Caco-2 (cell line): ENCODE measurements at regions not wholly inside any gene's neighbourhood (a gene's known extent, or its start where the extent isn't known, plus 50 kb on each side); places are given as distances from the start of the nearest gene placed in this dataset.

ENCODE experiments used
- BruUV-seq: library from RNA; stranded (reverse); fragments of 400-500 nt; replicated peaks from 2 replicates; lab custom pipeline; 2021; lab: Mats Ljungman, UMichigan
- CTCF ChIA-PET: fragments of 300-600 bp; sonication (Branson Sonifier 250); formaldehyde crosslinking; loops from one replicate; lab custom pipeline; 2022; ENCODE audit warnings: antibody characterized with exemption; lab: Charles Lee
- POLR2A ChIA-PET: fragments of 300-600 bp; sonication (Branson Sonifier 250); formaldehyde crosslinking; loops from one replicate; lab custom pipeline; 2022; ENCODE audit warnings: antibody characterized with exemption; lab: Charles Lee
- DNase-seq, 2 experiments: peaks; one replicate each; pipeline versions ENCODE4 v3.0.0 to v3.0.0-alpha.2; 2020 to 2022
- H3K27me3 ChIP-seq: replicated peaks from 2 replicates; pipeline ENCODE4 v1.6.0; 2011; ENCODE audit warnings: low read length; ENCODE audit not compliant: control insufficient read depth, insufficient read depth
- H3K36me3 ChIP-seq: 2 replicates; pipeline ENCODE4 v1.5.1; 2011; ENCODE audit warnings: low read length; ENCODE audit not compliant: control insufficient read depth, insufficient read depth
- H3K4me1 ChIP-seq: fragments of 250-450 bp; sonication (Bioruptor Pico); 2 replicates; pipeline ENCODE4 v1.5.1; 2020; ENCODE audit warnings: mild to moderate bottlenecking
- H3K4me3 ChIP-seq: 2 replicates; pipeline ENCODE4 v1.5.1; 2011; ENCODE audit warnings: low read depth, mild to moderate bottlenecking, control low read depth, low read length
- H3K9me3 ChIP-seq: fragments of 250-450 bp; sonication (Bioruptor Pico); 2 replicates; pipeline ENCODE4 v1.5.1; 2020; ENCODE audit warnings: mild to moderate bottlenecking, moderate library complexity
- H3K27ac Mint-ChIP-seq: one replicate; pipeline ENCODE4 v1.8.0; 2022; ENCODE audit warnings: mixed read lengths; ENCODE audit not compliant: unreplicated experiment
- H3K27me3 Mint-ChIP-seq: one replicate; pipeline ENCODE4 v1.8.0; 2022; ENCODE audit warnings: mixed read lengths; ENCODE audit not compliant: insufficient read depth, unreplicated experiment
- H3K36me3 Mint-ChIP-seq: one replicate; pipeline ENCODE4 v1.8.0; 2022; ENCODE audit warnings: mild to moderate bottlenecking, mixed read lengths; ENCODE audit not compliant: insufficient read depth, unreplicated experiment
- H3K4me1 Mint-ChIP-seq: one replicate; pipeline ENCODE4 v1.8.0; 2022; ENCODE audit warnings: low read depth, mixed read lengths; ENCODE audit not compliant: unreplicated experiment
- H3K4me3 Mint-ChIP-seq: one replicate; pipeline ENCODE4 v1.8.0; 2022; ENCODE audit warnings: mild to moderate bottlenecking, moderate library complexity, mixed read lengths; ENCODE audit not compliant: unreplicated experiment
- H3K9me3 Mint-ChIP-seq: one replicate; pipeline ENCODE4 v1.8.0; 2022; ENCODE audit warnings: mixed read lengths; ENCODE audit not compliant: unreplicated experiment
- CTCF ChIP-seq, 2 experiments: fragments of 200-600 bp in 1 of 2; IDR thresholded peaks; 1 replicate in 1 of 2; 2 replicates in 1 of 2; pipeline versions ENCODE4 v1.5.1 to v1.8.0; 2011 to 2022; ENCODE audit warnings: antibody characterized with exemption in 1 of 2, control low read depth in 1 of 2, inconsistent platforms in 1 of 2, low read depth in 1 of 2, low read length in 1 of 2, mild to moderate bottlenecking in 1 of 2, moderate library complexity in 1 of 2; ENCODE audit not compliant: insufficient read depth in 1 of 2, severe bottlenecking in 1 of 2, unreplicated experiment in 1 of 2
- intact Hi-C: fragments of 100-400 bp; cut with micrococcal nuclease; formaldehyde crosslinking; loops from one replicate; pipeline ENCODE4 v1.10.0; 2022; ENCODE audit not compliant: unreplicated experiment

- intact Hi-C loops: no loop called here
- no peaks in the 10 kb centered on the region for H3K9me3 ChIP-seq
- H3K27ac Mint-ChIP-seq: no peak overlapping the region
- H3K4me1 Mint-ChIP-seq: no peaks in the 10 kb centered on the region
- no peak overlapping the region for H3K4me3 ChIP-seq
- H3K4me1 ChIP-seq: no peaks in the 10 kb centered on the region
- no peak for DNase-seq
- H3K9me3 Mint-ChIP-seq: no peaks in the 10 kb centered on the region
- ChIA-PET POLR2A (no interaction called here), CTCF (no interaction called here)
- no peak overlapping the region for H3K4me3 Mint-ChIP-seq
- H3K36me3 ChIP-seq: no peaks in the 10 kb centered on the region
- BruUV-seq: no TSS peak
- H3K27me3 Mint-ChIP-seq: no peaks in the 10 kb centered on the region
- H3K27me3 ChIP-seq: no peaks in the 10 kb centered on the region
- no peaks in the 10 kb centered on the region for H3K36me3 Mint-ChIP-seq
- no peak for TF ChIP-seq CTCF (IDR thresholded peaks at IDR 0.05; ENCODE audit: insufficient read depth in 1 of 2, low read depth in 1 of 2, low read length in 1 of 2, severe bottlenecking in 1 of 2, unreplicated experiment in 1 of 2)
These were observed 904.8 kb upstream of the CHAC2 start for GRCh38 chr2:52862801-52863200.

GRCh38 chr2:52861596-52861995, 906.0 kb upstream of the CHAC2 start:
- no peak for TF ChIP-seq CTCF (IDR thresholded peaks at IDR 0.05; ENCODE audit: insufficient read depth in 1 of 2, low read depth in 1 of 2, low read length in 1 of 2, severe bottlenecking in 1 of 2, unreplicated experiment in 1 of 2)
- Mint-ChIP-seq H3K27me3 (no peaks in the 10 kb centered on the region), H3K4me1 (no peaks in the 10 kb centered on the region), H3K9me3 (no peaks in the 10 kb centered on the region), H3K4me3 (no peak overlapping the region), H3K27ac (no peak overlapping the region), H3K36me3 (no peaks in the 10 kb centered on the region)
- ChIA-PET POLR2A (no interaction called here), CTCF (no interaction called here)
- H3K4me3 ChIP-seq: no peak overlapping the region
- no TSS peak for BruUV-seq
- H3K4me1 ChIP-seq: no peaks in the 10 kb centered on the region
- no peak for DNase-seq
- no peaks in the 10 kb centered on the region for H3K27me3 ChIP-seq
- no peaks in the 10 kb centered on the region for H3K9me3 ChIP-seq
- H3K36me3 ChIP-seq: no peaks in the 10 kb centered on the region
- intact Hi-C loops: no loop called here

GRCh38 chr2:52859065-52859464, 908.5 kb upstream of the CHAC2 start:
- ChIA-PET POLR2A (no interaction called here), CTCF (no interaction called here)
- H3K4me1 Mint-ChIP-seq: no peaks in the 10 kb centered on the region
- DNase-seq: no peak
- no peak overlapping the region for H3K27ac Mint-ChIP-seq
- Histone ChIP-seq H3K36me3 (no peaks in the 10 kb centered on the region), H3K4me3 (no peak overlapping the region), H3K27me3 (no peaks in the 10 kb centered on the region), H3K4me1 (no peaks in the 10 kb centered on the region), H3K9me3 (no peaks in the 10 kb centered on the region)
- TF ChIP-seq CTCF (IDR thresholded peaks at IDR 0.05; ENCODE audit: insufficient read depth in 1 of 2, low read depth in 1 of 2, low read length in 1 of 2, severe bottlenecking in 1 of 2, unreplicated experiment in 1 of 2): no peak
- H3K27me3 Mint-ChIP-seq: no peaks in the 10 kb centered on the region
- no peak overlapping the region for H3K4me3 Mint-ChIP-seq
- no peaks in the 10 kb centered on the region for H3K9me3 Mint-ChIP-seq
- BruUV-seq: no TSS peak
- intact Hi-C loops: no loop called here
- H3K36me3 Mint-ChIP-seq: no peaks in the 10 kb centered on the region
